ENCODE measurements at regions not wholly inside any gene's neighbourhood (a gene's known extent, or its start where the extent isn't known, plus 50 kb on each side); places are given as distances from the start of the nearest gene placed in this dataset.
A peak's percentile ranks its signal among the peaks of the same experiment; 100 is the strongest.

DNA sequence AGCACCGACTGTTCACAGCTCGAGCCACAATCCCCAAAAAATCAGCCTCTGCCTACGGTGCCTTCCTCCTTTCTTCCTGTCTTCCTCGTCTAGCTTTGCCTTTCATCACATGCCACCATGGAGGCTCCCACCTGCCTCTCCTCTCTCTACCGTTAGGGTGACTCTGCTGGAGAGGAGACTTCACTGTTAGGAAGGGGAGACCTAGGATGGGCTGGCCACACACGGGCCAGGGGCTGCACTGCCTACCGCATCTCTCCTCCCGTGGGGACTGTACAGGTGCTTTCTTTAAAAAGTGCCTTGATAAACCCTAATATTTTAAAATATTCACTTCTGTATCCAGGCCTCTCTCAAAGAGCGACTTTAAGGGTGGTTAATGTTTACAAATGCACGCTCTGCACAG is 1104.7 kb downstream of the BCL11B start:
- no peak for DNase-seq (ENCODE audit: low read depth in 4 of 4, low spot score in 1 of 4)

DNA sequence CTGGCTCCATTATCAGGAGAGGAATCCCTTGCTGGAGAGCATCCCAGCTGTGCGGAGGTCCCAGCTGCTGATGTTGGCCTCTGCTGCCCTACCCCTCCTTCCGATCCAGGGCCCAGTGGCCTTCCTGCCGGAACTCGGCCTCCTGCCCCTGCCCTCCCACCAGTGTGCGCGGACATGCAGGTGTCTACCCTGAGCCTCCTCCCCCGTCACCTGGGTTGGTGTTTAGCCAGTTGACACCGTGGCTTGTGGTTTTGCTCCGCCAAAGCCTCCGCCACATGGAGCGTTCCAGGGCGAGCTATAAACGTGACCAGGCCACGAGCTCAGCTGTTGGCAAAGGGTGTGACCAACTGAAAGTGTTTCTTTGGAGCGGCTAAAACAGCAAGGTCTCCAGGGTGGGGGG is 1104.3 kb downstream of the BCL11B start:
- DNase-seq (ENCODE audit: low read depth in 4 of 4, low spot score in 1 of 4) = no peak

DNA sequence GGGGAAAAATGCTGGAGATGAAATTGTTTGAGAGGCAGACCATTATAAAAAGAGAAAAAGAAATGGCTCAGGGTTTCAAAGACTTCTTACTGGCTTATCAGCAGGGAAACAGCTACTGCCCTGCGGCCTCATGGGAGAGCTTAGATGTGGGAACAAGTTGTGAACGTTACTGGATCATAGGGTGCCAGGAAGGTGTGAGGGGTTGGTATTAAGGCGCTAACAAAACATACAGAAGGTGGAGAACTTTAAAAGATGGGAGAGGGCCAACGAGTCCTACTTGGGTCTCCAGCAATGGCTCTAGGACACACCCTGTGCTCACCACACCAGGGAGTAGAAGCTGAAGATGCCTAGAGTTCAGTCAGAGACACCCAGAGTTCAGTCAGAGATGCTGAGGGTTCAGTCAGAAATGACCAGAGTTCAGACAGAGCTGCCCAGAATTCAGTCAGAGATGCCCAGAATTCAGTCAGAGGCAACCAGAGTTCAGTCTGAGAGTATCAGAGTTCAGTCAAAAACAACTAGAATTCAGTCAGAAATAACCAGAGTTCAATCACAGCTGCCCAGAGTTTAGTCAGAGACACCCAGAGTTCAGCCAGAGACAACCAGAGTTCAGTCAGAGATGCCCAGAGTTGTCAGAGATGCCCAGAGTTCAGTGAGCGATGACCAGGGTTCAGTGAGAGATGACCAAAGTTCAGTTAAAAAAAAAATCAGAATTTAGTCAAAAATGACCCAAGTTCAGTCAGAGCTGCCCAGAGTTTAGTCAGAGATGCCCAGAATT is 1103.6 kb downstream of the BCL11B start:
- no peak for DNase-seq (ENCODE audit: low read depth in 4 of 4, low spot score in 1 of 4)

DNA sequence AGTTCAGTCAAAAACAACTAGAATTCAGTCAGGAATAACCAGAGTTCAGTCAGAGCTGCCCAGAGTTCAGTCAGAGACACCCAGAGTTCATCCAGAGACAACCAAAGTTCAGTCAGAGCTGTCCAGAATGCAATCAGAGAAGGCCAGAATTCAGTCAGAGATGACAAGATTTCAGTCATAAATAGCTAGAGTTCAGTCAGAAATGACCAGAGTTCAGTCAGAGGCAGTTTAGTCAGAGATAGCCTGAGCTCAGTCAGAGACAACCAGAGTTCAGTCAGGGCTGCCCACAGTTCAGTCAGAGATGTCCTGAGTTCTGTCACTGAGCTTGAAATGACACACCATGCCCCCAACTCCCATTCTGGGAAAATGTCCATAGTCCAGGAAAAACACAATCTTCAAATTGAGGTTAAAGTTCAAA is 1102.8 kb downstream of the BCL11B start:
- DNase-seq (ENCODE audit: low read depth in 4 of 4, low spot score in 1 of 4) = no peak

DNA sequence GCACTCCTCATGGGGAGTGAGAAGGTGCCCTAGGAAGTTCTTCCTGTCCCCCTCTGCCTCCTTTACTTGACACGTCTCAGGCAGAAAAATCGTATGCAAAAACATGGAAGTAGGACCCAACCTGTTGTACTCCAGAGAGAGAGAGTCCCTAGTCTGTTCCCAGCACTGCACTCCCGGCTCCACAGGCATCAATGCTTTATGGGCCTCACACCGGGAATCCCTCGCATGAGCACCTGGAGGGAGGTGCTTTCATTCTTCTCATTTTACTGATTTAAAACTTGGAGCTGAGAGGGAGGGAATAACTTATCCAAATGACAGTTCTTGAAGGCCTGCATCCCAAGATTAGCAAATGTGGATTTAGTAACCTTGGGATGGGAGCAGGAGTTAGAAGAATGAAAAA is 1101.4 kb downstream of the BCL11B start:
- no peak for DNase-seq (ENCODE audit: low read depth in 4 of 4, low spot score in 1 of 4)

DNA sequence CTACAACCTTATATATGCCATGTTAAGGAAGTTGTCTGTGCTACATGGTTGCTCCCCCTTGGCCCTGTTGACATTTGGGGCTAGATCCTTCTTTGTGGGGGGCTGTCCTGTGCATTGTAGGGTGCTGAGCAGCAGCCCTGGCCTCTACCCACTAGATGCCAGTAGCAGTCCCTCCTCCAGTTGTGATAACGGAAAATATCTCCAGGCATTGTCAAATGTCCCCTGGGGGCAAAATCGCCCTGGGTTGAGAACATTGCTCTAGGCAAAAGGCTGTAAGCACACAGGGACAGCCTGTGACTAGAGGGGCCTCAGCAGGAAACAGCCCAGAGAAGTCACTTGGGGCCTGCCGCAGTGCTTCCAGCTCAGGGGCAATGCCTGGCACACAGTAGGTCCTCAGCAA is 1100.3 kb downstream of the BCL11B start:
- no peak for DNase-seq (ENCODE audit: low read depth in 4 of 4, low spot score in 1 of 4)

DNA sequence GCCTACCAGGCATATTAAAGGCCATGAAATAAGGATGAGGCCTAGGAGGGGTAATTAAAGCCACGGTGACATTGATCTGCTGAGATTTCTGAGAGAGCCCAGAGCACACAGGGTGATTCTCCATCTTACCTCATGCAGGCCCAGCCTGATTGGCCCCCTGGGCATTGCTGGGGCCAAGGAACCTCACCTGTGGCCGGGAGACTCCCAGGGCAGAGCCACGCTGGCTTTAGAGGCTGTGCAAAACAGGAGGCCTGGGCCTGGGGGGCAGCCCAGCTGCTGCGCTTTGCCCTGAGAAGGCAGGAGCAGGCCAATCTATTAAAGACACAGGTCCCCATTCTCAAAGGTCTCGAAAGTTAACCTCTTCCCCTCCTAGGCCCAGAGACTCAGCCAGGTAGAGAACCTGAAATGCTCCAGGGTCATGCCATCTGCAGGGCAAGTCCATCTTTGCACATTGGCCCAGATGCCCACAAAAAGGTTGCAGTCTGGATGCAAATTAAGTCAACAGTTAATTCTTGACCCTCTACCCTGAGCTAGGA is 1099.7 kb downstream of the BCL11B start:
- no peak for DNase-seq (ENCODE audit: low read depth in 4 of 4, low spot score in 1 of 4)

DNA sequence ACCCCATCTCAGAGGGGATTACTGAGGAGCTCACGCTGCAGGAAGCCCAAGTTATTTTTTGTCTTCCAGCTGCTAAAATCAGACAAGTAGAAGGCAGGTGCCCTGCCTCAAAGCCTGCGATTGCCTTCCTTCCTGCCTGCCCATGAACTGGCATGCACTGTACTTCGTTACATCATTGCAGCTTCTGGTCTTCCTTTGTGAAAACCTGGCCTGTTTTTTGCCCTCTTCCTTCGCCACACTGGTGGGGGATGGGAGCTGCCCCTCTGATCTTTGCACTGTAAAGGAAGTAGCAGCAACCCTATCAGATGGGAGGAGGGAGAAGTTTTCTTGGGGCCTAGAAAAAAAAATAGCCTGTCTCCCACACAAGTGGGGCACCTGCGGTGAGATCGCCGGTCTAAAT is 1098.7 kb downstream of the BCL11B start:
- DNase-seq (ENCODE audit: low read depth in 4 of 4, low spot score in 1 of 4) = no peak

DNA sequence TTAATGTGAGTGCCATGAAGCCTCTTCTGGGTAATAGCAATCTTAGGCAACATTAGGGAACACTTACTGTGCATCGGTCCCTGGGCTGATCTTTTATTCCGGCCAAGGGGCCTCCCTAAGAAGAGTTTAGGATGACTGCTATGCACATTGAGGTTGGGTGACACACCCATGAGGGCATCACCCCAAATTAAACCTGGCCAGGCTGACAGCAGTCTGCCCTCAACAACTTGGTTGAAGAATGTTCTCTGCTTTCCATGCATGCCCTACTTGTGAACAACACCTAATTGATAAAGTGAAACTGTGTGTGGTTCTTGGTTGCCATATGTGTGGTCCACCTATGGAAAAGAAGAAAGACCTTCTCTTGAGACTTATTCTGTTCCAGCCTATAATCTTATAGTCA is 1098.0 kb downstream of the BCL11B start:
- DNase-seq (ENCODE audit: low read depth in 4 of 4, low spot score in 1 of 4) = no peak

DNA sequence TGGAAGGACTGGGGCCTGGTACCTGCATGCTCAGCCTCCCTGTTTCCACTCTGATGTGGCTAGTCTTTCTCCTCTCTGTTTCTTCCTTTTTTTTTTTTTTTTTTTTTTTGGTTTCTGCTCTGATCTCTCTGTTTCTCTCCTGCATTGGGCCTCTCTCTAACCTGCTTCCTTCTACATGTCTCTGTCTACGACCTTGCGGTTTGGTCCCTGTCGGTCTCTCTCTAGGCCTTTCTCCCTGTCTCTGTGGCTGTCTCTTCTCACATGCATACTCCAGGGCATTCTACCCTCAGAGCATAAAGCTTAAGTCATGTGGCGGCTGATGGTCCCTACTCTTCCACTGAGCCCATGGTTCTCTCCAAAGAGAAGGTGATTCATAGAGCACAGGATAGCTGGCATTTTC is 1096.6 kb downstream of the BCL11B start:
- no peak for DNase-seq (ENCODE audit: low read depth in 4 of 4, low spot score in 1 of 4)

DNA sequence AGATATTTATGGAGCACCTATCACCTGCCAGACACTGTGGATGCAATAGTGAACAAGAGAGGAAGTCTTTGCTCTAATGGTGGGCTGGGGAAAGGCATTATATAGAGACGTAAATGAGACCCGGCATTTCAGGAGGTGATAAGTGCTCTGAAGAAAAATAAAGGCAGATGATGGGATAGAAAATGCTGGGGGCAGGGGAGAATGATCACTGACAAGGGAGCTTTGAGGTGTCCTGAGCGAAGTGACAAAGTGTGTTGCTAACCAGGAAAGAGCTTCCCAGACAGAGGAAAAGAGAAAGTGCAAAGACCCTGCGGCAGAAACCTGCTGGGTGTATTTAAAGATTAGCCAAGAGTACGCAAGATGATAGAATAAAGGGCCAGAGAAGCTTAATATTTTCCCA is 1096.1 kb downstream of the BCL11B start:
- no peak for DNase-seq (ENCODE audit: low read depth in 4 of 4, low spot score in 1 of 4)

DNA sequence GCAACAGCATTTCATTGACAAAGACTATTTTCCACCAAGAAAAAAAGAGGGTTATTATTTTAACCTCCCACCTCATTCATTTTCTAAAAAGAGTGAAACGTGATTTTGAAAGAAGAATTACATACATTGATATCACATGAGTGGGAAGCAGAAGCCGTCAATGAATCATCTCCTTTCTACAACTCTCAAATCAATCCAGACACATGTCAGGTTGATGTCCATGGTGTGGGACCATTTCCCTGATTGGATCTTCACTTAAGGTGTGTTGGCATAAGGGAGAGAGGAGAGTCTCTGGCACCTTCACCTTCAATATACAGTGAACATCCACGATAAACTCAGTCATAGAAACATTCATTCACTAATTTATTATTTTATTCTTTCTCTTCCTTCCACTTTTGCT is 1095.1 kb downstream of the BCL11B start:
- DNase-seq (ENCODE audit: low read depth in 4 of 4, low spot score in 1 of 4) = no peak

DNA sequence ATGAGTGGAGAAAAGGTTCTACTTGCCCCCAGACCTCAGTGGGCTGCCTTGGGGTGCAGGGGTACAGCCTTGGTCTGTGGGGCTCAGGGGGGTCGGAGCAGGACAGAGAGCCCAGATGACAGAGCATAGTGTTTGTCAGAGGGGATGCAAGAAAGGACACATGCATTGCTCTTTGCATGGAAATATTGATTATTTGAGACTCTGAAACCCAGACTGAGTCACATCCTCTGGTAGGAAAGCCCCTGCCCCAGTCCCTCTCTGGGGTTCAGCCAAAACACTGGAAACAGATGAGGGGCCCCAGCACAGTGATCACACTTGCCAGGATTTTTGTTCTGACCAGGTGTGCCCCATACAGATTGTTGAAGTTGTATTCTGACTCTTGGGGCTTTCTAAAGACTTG is 1094.4 kb downstream of the BCL11B start:
- DNase-seq (ENCODE audit: low read depth in 4 of 4, low spot score in 1 of 4) = peak in 2 of 4 experiments; percentile 70 to 78

DNA sequence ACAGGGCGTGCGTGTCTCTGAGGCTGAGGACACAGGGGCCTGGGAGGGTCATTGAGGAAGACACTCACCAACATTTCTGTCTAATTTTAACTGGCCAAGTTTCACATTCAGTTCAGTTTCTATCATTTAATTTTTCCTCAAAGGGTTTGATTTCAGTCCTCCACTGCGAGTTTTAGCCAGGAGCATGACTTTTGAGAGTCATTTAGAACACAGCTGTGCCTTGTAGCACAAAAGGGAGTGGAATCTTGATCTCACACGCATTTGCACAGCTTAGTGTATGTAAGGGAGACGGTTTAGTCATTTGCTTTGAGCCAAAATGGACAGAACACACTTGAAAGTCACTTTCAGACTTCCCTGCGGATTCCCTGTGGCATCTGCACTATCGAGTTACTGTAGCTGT is 1090.8 kb downstream of the BCL11B start:
- no peak for DNase-seq (ENCODE audit: low read depth in 4 of 4, low spot score in 1 of 4)

DNA sequence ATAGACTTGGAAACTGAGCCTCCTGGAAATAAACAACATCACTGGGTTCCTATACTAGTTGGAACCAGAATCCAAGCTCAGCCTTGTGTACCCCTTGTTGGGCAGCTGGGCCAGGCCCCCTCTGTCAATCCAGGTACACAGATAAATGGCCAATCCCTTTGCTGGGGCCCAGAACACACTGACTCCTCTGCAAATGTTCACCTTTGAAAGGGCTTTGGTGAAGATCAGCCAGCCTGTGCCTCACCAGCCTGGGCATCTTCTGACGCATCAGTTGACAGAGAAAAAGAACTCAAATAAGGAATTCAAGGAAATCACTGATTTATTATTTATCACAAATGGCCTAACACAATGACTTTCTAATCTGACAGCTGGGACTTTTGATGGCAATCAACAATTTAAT is 1090.2 kb downstream of the BCL11B start:
- DNase-seq (ENCODE audit: low read depth in 4 of 4, low spot score in 1 of 4) = no peak

DNA sequence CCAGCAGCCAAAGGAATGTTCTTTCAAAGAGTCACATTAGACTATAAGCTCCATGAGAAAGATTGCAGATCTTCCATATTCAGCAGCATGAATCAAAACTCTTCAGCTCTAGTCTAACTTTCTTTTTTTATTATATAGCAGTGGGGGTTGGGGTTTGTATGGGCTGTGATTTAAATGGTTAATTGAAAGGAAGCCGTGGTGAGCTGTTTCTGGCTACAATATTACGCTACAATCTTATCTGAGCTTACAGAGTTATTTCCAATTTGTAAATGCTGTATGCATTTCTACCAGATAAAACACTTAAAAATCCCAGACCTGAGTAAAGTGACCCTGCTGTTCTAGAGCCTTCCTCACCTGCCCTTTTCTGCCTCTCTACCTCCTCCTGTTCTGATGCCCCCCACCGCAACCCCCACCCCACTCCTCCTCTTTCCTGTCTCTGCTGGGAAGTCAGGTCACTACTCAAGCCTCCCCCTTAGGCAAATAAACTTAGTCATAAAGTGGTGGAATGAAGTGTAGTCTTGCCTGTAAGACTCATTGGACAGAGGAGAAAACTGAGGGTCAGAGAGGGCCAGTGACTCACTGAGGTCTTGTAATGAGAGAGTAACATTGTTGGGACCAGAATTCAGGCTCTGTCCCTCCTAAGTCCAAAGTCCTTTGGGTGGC is 1089.5 kb downstream of the BCL11B start:
- DNase-seq (ENCODE audit: low read depth in 4 of 4, low spot score in 1 of 4) = peak in 2 of 4 experiments; percentile 53 to 74

DNA sequence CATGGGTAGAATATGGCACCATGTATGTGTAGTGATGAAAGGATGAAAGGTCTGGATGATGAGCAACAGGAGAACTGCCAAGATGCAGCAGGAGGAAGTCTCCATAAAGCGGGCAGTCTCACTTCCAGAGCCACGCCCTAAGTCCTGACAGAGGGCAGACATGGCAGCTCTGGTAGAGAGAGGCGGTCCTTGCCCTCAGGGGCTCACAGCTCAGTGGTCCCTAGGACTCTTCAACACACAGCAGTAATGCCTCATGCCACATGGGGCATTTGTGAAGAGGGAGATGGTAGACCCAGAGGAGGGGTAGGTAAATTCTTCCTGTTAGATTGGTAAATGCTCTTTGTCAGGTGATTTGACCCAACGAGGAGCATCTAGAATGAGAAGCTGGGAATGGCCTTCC is 1088.4 kb downstream of the BCL11B start:
- no peak for DNase-seq (ENCODE audit: low read depth in 4 of 4, low spot score in 1 of 4)

DNA sequence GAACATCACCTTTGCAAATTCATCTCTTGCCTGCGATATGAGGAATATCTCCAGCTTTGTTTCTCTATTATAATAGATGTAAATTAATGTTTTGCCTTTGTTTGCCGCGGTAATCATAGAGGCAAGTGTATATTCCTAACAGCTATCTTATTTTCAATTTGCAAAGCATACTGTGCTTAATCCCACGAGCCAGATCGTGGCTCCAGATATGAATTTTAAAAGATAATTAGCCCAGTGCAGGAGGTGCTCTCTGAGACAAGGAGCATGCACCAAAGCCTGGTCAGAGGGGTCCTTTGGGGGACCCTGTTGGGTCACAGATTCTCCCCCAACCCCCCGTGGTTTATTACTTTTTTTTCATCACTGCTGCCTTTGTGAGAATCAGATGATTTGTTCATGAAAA is 1087.5 kb downstream of the BCL11B start:
- no peak for DNase-seq (ENCODE audit: low read depth in 4 of 4, low spot score in 1 of 4)

DNA sequence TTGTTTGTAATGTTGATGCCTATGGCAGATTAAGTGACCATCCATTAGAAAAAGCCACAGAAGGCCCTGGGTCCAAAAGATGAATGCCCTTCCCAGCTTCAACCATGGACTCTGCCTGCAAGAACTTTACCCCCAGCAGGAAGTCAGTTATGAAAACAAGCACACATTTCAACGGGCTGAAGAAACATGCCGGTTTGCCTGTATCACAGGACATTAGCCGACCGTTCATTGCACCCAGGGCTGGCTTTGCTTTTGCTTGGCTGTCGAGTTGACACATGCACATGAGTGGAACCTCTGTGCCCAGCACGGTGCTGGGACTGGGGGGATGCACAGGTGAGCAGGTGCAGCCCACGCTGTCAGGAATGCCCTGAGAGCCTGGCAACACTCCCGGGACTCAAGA is 1087.0 kb downstream of the BCL11B start:
- DNase-seq (ENCODE audit: low read depth in 4 of 4, low spot score in 1 of 4) = no peak

DNA sequence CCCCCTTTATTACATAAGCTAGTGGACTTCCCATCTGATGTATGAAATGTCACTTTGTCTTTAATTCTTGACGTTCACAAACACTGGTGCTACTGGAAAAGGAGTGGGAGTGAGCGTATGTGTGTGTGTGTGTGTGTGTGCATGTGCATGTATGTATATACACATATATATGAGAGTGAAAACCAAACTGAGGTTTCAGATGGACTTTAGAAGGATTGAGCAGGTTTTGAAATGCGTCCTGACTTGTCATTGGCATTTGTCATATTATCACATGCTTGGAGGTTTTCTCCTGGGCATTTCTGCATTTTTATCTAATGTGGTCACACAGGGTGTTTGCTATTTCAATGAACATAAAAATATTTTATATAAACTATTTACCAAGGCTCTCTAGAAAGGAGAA is 1085.9 kb downstream of the BCL11B start:
- no peak for DNase-seq (ENCODE audit: low read depth in 4 of 4, low spot score in 1 of 4)

DNA sequence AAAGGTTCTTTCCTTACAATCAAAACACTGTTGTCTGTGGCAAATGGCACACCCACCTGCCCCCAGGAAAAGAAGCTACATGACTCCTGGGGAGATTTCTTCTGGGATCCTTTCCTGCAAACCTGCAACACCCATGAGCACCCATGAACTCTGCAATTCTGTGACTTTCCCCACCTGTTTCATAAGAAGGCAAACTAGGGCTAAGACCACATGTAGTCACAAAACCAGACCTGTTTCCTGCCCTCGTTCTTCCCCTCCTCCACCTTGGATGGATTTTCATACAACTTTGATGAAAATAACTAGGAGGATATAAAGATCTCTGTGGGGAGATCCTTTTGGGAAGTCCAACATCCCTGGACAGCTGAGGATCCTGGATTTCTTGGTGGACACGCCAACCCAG is 1084.7 kb downstream of the BCL11B start:
- no peak for DNase-seq (ENCODE audit: low read depth in 4 of 4, low spot score in 1 of 4)

DNA sequence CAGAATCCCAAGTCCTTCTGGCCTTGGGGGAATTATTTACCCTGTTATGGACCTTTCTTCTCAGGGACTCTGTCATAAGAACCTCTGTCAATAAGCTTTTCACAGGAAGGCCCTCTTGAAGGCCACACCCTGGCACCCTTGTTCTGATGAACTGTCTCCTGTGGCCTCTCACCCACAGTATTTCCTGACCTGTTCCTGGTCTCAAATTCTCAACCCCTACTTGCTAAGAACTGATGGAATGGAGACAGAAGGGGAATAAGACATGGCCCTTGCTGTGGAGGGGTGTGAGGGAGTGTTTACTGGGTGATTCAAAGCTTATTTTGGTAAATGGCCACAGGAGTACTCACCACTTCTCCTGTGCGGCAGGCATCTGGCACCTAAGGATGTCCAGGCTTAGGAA is 1082.9 kb downstream of the BCL11B start:
- no peak for DNase-seq (ENCODE audit: low read depth in 4 of 4, low spot score in 1 of 4)

DNA sequence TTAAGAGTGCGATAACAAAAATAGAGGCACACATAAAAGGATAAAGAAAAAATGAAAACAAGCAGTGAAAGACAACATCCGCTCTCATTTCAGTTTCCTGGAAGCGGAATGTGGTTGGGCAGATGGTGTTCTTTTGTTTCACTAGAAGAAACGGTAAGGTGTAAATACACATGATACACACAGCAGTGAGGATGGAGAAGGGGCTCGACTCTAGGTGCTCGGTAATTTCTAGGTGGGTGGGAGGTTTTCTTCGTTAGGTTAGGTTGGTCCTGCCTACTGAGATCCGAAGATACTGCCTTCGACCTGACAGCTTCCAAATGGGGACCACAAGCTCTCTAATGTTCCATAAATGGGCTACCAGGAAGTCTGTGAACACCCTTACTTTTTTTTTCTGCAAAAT is 1082.5 kb downstream of the BCL11B start:
- no peak for DNase-seq (ENCODE audit: low read depth in 4 of 4, low spot score in 1 of 4)
